ENCODE measurements at regions not wholly inside any gene's neighbourhood (a gene's known extent, or its start where the extent isn't known, plus 50 kb on each side); places are given as distances from the start of the nearest gene placed in this dataset.

DNA sequence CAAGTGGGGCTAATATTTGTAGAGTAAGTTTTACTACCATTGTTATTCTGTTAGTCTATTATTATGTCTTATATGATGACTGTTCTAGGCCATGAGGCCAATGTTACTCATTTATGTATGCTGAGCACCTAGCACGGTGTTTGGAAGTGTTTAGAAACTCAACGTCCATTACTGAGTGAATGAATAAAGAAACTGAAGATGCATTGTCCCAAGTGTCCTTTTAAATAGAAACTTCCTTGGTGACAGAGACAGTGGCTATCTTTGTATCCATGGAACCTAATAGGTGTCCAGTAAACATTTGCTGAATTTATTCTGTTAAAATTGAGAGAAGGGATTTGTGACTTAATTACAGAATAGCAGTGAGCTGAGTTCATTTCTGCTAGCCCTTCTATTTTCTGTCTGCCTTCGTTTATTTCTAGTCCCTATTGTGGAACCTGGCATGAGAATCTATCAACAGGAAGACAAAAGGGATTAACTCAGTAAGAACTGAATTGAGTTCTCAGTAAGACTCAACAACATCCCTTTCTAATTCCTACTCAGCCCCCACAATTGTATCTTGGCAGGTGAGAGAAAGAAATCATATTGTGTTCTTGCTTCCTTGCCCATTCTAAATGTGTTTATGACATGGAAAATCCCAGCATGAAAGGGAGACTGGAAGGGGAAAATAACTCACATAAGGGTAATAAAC is 246.6 kb upstream of the LRRC3B start:
- Histone ChIP-seq H3K27ac (no peak overlapping the region), H3K4me3 (no peak overlapping the region), H3K9me3 (no peaks in the 10 kb centered on the region), H3K36me3 (no peaks in the 10 kb centered on the region), H3K4me1 (no peaks in the 10 kb centered on the region), H3K27me3 (no peaks in the 10 kb centered on the region)
- no peak for TF ChIP-seq CTCF (IDR thresholded peaks at IDR 0.05)
- no peak for TF ChIP-seq POLR2A (IDR thresholded peaks at IDR 0.05)
- no peak for TF ChIP-seq EP300 (IDR thresholded peaks at IDR 0.05)
- DNase-seq (ENCODE audit: low spot score in 2 of 2), result no peak
- 33 to 39% methylated on average over 3 of the region's 3 CpGs for WGBS, 2 donors

GRCh38 chr3:26381411-26381810 is 241.2 kb upstream of the LRRC3B start:
- Histone ChIP-seq H3K27me3 (no peaks in the 10 kb centered on the region), H3K36me3 (no peaks in the 10 kb centered on the region), H3K9me3 (no peaks in the 10 kb centered on the region), H3K27ac (no peak overlapping the region), H3K4me1 (no peaks in the 10 kb centered on the region), H3K4me3 (no peak overlapping the region)
- TF ChIP-seq EP300 (IDR thresholded peaks at IDR 0.05) (no peak), CTCF (IDR thresholded peaks at IDR 0.05) (no peak), POLR2A (IDR thresholded peaks at IDR 0.05) (no peak)
- DNase-seq (ENCODE audit: low spot score in 2 of 2), result no peak
- WGBS, 2 donors, result 12 to 22% methylated on average over 1 of the region's 1 CpG

DNA sequence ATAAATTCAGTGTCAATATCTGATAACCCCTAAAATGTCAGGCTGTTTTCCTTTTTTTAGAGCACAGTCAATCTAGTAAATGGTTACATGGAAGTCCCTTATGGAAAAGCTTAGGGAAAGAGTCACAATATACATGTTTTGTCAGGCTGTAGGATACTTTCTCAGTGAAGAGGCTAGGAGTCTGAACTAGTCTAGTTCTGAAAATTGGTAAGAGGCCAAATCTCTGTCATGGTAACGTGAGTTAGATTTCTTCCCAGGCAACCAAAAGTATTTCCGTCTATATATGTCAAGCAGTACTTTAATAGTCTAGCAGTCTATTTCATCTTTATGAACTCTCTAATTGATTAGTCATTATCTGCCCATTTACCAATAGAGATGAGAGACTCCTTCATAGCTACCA is 215.9 kb upstream of the LRRC3B start:
- H3K4me1 ChIP-seq, result no peaks in the 10 kb centered on the region
- 76 to 80% methylated on average over 2 of the region's 2 CpGs for WGBS, 2 donors
- H3K4me3 ChIP-seq, result no peak overlapping the region
- H3K27me3 ChIP-seq, result no peaks in the 10 kb centered on the region
- H3K9me3 ChIP-seq, result peaks cover 0 to 9% (median 0%) of the 10 kb centered on the region in 4 donors
- H3K36me3 ChIP-seq, result no peaks in the 10 kb centered on the region
- DNase-seq (ENCODE audit: low spot score in 2 of 2), result no peak
- no peak overlapping the region for H3K27ac ChIP-seq
- TF ChIP-seq POLR2A (IDR thresholded peaks at IDR 0.05) (no peak), CTCF (IDR thresholded peaks at IDR 0.05) (no peak), EP300 (IDR thresholded peaks at IDR 0.05) (no peak)

- TF ChIP-seq CTCF (IDR thresholded peaks at IDR 0.05) (no peak), POLR2A (IDR thresholded peaks at IDR 0.05) (no peak), EP300 (IDR thresholded peaks at IDR 0.05) (no peak)
- Histone ChIP-seq H3K4me1 (no peaks in the 10 kb centered on the region), H3K4me3 (no peak overlapping the region), H3K27me3 (no peaks in the 10 kb centered on the region), H3K36me3 (no peaks in the 10 kb centered on the region), H3K27ac (no peak overlapping the region), H3K9me3 (peaks cover 0 to 3% (median 0%) of the 10 kb centered on the region in 4 donors)
- no peak for DNase-seq (ENCODE audit: low spot score in 2 of 2)
Measured at GRCh38 chr3:26418553-26418952, 204.0 kb upstream of the LRRC3B start.

GRCh38 chr3:26422415-26422814 is 200.2 kb upstream of the LRRC3B start:
- DNase-seq (ENCODE audit: low spot score in 2 of 2), result no peak
- no peak overlapping the region for H3K4me3 ChIP-seq
- no peak overlapping the region for H3K27ac ChIP-seq
- H3K36me3 ChIP-seq, result no peaks in the 10 kb centered on the region
- H3K4me1 ChIP-seq, result no peaks in the 10 kb centered on the region
- no peaks in the 10 kb centered on the region for H3K27me3 ChIP-seq
- TF ChIP-seq EP300 (IDR thresholded peaks at IDR 0.05) (no peak), POLR2A (IDR thresholded peaks at IDR 0.05) (no peak), CTCF (IDR thresholded peaks at IDR 0.05) (no peak)
- WGBS, 2 donors, result 91 to 97% methylated on average over 2 of the region's 2 CpGs
- H3K9me3 ChIP-seq, result no peaks in the 10 kb centered on the region

Measured in tibial nerve (tissue), 4 donors.